ENCODE measurements at regions not wholly inside any gene's neighbourhood (a gene's known extent, or its start where the extent isn't known, plus 50 kb on each side); places are given as distances from the start of the nearest gene placed in this dataset.
A peak's percentile ranks its signal among the peaks of the same experiment; 100 is the strongest.

- TF ChIP-seq, protein P1, sequence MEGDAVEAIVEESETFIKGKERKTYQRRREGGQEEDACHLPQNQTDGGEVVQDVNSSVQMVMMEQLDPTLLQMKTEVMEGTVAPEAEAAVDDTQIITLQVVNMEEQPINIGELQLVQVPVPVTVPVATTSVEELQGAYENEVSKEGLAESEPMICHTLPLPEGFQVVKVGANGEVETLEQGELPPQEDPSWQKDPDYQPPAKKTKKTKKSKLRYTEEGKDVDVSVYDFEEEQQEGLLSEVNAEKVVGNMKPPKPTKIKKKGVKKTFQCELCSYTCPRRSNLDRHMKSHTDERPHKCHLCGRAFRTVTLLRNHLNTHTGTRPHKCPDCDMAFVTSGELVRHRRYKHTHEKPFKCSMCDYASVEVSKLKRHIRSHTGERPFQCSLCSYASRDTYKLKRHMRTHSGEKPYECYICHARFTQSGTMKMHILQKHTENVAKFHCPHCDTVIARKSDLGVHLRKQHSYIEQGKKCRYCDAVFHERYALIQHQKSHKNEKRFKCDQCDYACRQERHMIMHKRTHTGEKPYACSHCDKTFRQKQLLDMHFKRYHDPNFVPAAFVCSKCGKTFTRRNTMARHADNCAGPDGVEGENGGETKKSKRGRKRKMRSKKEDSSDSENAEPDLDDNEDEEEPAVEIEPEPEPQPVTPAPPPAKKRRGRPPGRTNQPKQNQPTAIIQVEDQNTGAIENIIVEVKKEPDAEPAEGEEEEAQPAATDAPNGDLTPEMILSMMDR (IDR thresholded peaks at IDR 0.05; ENCODE audit: insufficient read depth, low read depth, low read length), result no peak
- no peak overlapping the region for H3K4me3 ChIP-seq (ENCODE audit: low read depth, low read length)
- DNase-seq (ENCODE audit: low read depth), result no peak
These were observed 492.5 kb upstream of the SOX9 start for GRCh38 chr17:71628306-71628705.

DNA sequence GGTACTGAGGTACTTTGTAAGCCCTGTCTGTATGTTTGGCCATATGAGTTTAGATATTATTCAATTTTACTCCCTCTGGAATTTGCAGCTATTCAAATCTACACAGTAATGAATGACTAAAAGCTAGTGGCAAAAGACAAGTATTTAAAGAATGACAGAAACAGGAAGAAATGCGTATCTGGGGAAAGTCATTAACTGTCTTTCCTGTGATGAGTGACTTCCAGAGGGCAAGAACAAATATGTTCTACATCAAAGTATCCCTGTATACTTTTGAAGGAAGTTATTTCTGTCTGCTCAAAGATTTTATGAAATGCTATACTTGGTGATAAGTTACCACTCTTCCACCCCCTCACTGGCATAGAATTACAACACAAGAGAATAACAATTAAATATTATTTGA, 489.3 kb upstream of the SOX9 start:
- DNase-seq (ENCODE audit: low read depth), result no peak
- no peak overlapping the region for H3K4me3 ChIP-seq (ENCODE audit: low read depth, low read length)
- TF ChIP-seq, protein P1 (IDR thresholded peaks at IDR 0.05; ENCODE audit: insufficient read depth, low read depth, low read length), result no peak

DNA sequence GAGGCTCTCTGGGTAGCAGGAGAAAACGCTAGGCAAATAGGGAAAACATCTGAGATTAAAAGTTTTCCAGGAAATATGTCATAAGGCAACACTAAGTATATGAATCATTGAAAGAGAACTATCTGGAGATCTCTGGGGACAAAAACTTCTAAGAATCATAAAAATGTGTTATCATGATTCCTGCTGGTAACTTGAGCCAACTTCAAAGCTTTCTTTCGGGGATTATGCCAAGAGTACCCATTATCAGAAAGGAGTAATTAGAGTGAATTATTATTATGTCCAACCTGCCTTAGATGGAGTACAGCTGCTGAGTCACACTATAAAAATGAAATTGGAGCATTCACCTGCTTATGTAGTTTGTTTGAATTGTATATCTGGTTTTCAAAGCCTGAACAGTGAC, 488.5 kb upstream of the SOX9 start:
- H3K4me3 ChIP-seq (ENCODE audit: low read depth, low read length), result no peak overlapping the region
- TF ChIP-seq, protein P1 (IDR thresholded peaks at IDR 0.05; ENCODE audit: insufficient read depth, low read depth, low read length), result no peak
- peak; percentile 2 for DNase-seq (ENCODE audit: low read depth)

DNA sequence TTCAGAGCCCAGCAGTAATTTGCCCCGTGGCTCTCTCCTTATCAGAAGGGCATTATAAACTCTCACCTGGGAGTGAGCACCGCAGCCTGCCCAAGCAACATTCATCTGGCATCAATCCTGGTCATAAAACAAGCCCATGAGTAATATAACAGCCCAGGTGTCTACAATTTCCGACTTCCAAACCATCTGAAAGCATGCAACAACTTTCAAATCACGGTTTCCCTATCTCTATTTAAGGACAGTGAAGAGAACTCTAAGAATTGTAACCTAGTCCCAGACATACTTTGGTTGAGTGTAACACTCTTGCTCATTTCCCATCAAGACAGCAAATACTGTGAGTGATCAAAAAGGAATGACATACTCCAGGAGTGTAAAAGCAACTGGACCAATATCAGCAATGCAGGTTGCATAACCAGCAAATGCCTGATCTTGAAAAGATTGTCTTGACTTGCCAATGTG, 487.4 kb upstream of the SOX9 start:
- peak; percentile 53 for DNase-seq (ENCODE audit: low read depth)
- TF ChIP-seq, protein P1 (IDR thresholded peaks at IDR 0.05; ENCODE audit: insufficient read depth, low read depth, low read length), result no peak
- no peak overlapping the region for H3K4me3 ChIP-seq (ENCODE audit: low read depth, low read length)

- no peak for DNase-seq (ENCODE audit: low read depth)
- TF ChIP-seq, protein P1 (IDR thresholded peaks at IDR 0.05; ENCODE audit: insufficient read depth, low read depth, low read length), result no peak
- no peak overlapping the region for H3K4me3 ChIP-seq (ENCODE audit: low read depth, low read length)
These were observed 486.4 kb upstream of the SOX9 start for GRCh38 chr17:71634376-71634775.

GRCh38 chr17:71635187-71635586, 485.6 kb upstream of the SOX9 start:
- no peak overlapping the region for H3K4me3 ChIP-seq (ENCODE audit: low read depth, low read length)
- TF ChIP-seq, protein P1 (IDR thresholded peaks at IDR 0.05; ENCODE audit: insufficient read depth, low read depth, low read length), result no peak
- no peak for DNase-seq (ENCODE audit: low read depth)

GRCh38 chr17:71636644-71637043, 484.2 kb upstream of the SOX9 start:
- no peak for DNase-seq (ENCODE audit: low read depth)
- no peak overlapping the region for H3K4me3 ChIP-seq (ENCODE audit: low read depth, low read length)
- TF ChIP-seq, protein P1 (IDR thresholded peaks at IDR 0.05; ENCODE audit: insufficient read depth, low read depth, low read length), result no peak

Data from fibroblast of villous mesenchyme (primary cell).